ENCODE measurements at regions not wholly inside any gene's neighbourhood (a gene's known extent, or its start where the extent isn't known, plus 50 kb on each side); places are given as distances from the start of the nearest gene placed in this dataset.
A peak's percentile ranks its signal among the peaks of the same experiment; 100 is the strongest.

GRCh38 chr2:194616334-194616733 lies 1040.7 kb upstream of the SLC39A10 start (continued):
- TF ChIP-seq TBL1XR1 (IDR thresholded peaks at IDR 0.05; ENCODE audit: low read depth, low read length) (0 out of 2 replicates have a peak, but pooled peaks have one; percentile 39), SKIL (IDR thresholded peaks at IDR 0.05; ENCODE audit: low read depth, poor library complexity, severe bottlenecking) (no peak), ZSCAN29 (IDR thresholded peaks at IDR 0.05) (no peak), ZNF687 (IDR thresholded peaks at IDR 0.05) (peak; percentile 75), STAT3 (IDR thresholded peaks at IDR 0.05; ENCODE audit: low read depth, low read length) (no peak), BACH1 (IDR thresholded peaks at IDR 0.05; ENCODE audit: borderline replicate concordance) (peak; percentile 38; the same call in 1 of the 2 replicates), CEBPZ (IDR thresholded peaks at IDR 0.05; ENCODE audit: low read depth, low read length) (no peak), RCOR1 (conservative IDR thresholded peaks at IDR 0.05; ENCODE audit: low read depth, low read length) (no peak), NFIC (IDR thresholded peaks at IDR 0.05; ENCODE audit: low read depth, low read length) (peak; percentile 81), MTA2 (IDR thresholded peaks at IDR 0.05; ENCODE audit: low read depth) (peak; percentile 94), CEBPB (IDR thresholded peaks at IDR 0.05; ENCODE audit: borderline replicate concordance in 1 of 2, low read depth in 2 of 2, low read length in 2 of 2) (no peak), TCF7 (IDR thresholded peaks at IDR 0.05; ENCODE audit: borderline replicate concordance) (peak; percentile 52; the same call in 1 of the 2 replicates), IKZF2 (IDR thresholded peaks at IDR 0.05) (peak; percentile 37 to 72; a peak in 2 of 4 replicates), JUNB (IDR thresholded peaks at IDR 0.05) (peak; percentile 84), IKZF1 (conservative IDR thresholded peaks at IDR 0.05) (peak; percentile 28; the same call in 1 of the 2 replicates), EP300 (IDR thresholded peaks at IDR 0.05; ENCODE audit: borderline replicate concordance in 1 of 2, control insufficient read depth in 1 of 2, low read depth in 2 of 2, low read length in 2 of 2) (peak in 1 of 2 experiments; percentile 50; a peak in 1 of 4 replicates)

Measured in GM12878 (cell line).